NCI-H526 (cell line): ENCODE measurements at regions not wholly inside any gene's neighbourhood (a gene's known extent, or its start where the extent isn't known, plus 50 kb on each side); places are given as distances from the start of the nearest gene placed in this dataset.
A peak's percentile ranks its signal among the peaks of the same experiment; 100 is the strongest.

ENCODE experiments used
- DNase-seq, 2 experiments: peaks; one replicate each; lab custom pipeline; 2025; lab: John Stamatoyannopoulos, UW

DNA sequence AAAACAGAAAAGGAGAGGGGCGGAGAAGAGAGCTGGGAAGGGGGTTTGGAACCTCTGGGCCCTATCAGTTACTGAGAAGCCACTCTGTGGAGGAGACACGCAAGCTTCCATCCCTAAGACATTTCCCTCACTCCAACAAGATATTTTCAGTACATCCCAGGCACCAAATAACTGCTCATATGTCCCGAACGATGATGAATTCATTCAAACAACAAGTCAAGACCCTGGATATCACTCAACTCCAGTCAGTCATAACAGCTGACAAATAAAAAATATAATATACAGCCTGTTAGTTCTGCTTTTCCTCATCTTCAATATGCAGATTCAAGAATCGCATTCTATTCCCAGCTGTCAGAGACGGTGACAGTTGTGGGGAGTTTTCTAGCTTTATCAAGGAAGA, 104.0 kb upstream of the ZFHX3 start:
- DNase-seq = no peak

DNA sequence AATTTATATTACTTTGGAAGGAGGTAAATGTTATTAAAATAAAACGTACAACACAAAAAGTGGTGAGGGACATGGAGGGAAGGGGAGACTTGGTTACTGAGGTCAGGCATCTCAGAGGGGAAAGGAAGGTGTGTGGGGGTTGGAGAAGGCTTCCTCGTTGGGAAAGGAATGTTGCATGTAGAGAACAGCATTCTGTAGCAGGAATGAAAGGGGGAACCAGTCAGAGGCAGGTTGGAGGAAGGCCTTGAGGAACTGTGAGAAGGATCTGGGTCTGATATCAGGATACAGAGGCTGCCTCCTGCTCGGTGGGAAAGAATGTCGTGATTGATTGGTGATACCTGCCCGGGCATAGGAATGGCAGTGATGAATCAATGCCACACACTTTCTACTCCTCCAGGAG, 103.3 kb upstream of the ZFHX3 start:
- DNase-seq = no peak

DNA sequence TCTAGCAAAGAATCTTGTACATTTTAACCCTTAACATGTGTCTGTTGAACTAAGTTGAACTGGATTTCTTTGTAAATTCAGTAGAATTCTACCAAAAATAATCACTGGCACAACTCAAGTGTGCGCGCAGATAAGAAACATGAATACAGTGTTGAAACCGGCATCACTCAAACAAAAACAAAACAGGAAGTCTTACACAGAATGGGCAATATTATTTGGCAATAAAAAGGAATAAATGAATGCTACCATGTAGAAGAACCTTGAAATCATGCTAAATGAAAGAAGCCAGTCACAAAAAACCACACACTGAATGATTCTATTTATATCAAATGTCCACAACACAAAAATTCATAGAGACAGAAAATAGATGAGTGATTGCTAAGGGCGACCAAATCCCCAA, 102.9 kb upstream of the ZFHX3 start:
- DNase-seq = no peak

DNA sequence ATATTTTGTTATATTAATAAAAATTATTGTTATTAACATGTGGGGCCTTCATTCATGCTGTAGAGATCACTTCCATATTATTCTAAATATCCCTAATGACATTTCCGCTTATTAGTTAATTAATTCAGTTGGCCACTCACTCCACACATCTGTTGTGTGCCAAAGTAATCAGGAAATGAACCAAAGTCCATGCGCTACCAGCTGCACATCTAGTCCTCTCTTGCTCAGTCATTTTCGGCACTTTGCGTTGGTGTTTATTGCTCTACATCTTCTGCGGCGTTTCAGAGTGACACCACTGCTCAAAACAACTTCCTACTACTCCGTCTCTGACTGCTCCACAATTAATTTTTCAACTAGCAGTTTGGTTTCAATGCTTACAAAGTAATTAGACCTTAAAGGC, 101.4 kb upstream of the ZFHX3 start:
- no peak for DNase-seq

DNA sequence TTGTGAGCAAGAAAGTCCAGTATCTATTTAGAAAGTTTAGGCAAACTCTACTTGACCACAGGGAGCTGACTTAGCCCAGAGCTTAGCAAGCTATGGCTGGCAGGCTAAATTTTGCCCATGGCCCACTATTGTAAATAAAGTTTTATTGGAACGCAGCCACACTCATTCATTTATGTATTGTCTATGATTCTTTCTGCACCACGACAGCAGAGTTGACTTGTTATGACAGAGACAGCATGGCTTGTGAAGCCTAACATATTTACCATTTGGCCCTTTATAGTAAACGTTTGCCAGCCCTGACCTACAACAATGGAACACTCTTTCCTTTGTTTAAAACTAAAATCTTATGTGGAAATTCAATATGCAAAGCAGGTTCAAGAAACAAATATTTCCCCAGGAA, 100.0 kb upstream of the ZFHX3 start:
- DNase-seq = peak in 1 of 2 experiments; percentile 8

DNA sequence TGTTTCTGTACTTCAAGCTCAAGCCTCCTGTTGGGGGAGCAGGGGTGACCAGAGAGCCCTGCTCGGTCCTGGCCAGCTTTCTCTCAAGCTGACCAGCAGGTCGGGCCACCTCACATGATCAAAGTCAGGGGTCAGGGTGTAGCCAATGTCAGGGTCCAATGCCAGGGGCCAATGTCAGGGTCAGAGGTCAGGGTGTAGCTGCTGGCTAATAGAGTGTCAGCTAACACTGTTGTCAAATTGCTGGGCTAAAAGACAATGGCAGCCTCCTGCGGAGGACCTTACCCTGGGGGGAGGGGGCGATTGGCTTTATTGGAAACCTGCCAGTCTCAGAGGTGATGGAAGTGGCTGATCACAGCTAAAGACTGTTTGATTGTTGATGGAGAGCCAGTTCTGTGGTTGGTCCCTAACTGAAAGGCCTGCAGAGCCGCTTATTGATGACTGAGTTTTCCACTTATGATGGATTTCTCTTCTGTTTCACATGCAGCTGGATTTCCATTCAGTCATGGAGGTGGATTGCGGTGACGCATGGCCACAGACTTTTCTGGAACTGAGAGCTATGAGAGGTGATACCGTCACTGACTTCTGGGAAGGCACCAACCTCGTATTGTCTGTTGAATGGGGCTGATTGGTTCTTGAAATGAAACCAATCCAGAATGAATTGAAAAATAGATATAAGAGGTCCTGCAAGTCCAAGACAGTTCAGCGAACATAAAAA, 97.4 kb upstream of the ZFHX3 start:
- DNase-seq = no peak

DNA sequence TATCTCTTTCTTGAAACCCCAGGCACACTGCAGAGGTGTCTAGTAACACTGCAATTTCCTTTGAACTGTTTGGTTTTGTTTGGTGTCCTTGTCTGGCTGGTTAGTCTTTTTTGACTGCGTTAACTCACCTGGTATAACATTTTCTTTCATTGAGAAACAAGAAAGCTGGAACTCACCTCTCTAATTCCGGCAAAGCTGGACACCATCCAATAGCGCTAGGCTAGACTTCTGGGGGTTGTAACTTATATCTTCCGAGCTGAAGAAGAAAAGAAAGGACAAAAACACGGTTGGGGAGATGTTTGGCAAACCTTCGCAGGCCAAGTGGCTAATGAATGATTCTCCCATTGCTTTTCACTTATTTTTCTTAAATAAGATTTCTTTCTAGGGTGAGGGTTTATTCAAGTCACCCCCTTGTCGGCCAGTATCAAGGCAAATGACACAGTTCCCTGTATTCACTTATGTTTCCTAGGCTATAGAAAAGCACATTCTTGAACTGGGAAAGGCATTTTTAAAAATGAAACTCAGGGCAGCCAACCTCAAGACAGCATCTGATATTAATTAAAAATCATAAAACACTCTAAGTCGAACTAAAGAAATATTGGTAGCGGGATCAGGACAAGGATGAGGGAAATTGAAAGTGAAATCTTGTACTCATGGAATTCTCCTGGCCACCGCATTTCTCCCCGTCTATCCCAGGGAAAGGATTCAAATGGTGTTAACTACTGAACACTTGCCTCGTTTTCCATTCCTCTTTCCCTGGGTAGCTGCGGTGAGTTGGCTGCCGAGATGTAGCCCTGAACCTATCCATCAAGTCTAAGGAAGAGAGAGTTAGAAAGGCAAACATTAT, 95.9 kb upstream of the ZFHX3 start:
- no peak for DNase-seq

DNA sequence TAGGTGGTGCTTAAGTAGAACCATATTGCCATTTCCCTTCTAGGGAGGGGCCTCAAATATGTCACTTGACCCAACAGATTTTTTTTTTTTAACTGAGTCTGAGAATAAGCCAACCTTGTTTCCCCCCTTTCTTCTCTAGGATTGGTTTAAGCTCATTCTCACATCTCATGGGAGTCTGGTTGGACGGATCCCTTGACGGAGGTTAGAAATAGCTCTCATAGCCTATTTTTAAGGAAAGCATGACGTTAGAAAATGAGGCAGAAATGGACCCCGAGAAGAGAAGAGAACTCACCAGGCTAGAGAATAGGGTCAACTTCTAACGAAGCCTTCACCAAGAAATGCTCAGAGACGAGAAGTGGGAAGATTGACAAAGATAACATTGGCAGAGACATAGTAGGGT, 95.1 kb upstream of the ZFHX3 start:
- no peak for DNase-seq

DNA sequence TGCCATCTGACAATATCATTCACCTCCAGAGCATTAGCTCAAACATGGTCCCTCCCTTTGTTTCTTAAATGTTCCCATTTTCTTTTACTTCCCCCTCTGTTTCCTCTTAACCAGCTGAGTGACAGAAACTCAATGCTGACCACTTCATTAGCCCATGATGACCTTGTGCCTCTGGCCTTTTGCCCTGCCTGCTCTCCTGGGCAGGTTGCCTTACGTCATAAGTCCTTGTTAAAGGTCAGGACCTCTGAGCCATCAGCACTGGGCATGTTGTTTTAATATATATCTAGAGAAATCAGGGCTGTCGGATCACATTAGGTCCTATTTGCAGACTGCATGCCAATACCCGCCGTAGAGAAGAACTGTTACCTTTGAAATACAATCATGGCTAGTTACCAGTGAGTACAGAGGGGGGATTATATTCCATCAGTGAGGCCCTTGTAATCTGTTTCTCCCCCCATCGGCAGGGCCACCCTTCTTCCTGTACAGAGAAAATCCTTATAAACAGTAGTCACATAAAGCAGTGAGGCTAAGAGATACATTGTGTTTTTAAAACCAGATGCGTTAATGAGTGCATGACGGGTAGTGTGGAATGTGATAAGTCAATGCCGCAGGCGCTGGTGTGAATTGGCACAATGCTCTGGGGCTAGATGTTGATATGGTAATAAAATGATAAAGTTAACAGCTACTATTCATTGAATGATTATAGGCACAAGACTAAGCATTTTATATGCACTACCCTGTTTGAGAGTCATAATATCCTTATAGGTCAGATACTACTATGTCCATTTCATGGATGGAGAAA, 94.3 kb upstream of the ZFHX3 start:
- DNase-seq = no peak

DNA sequence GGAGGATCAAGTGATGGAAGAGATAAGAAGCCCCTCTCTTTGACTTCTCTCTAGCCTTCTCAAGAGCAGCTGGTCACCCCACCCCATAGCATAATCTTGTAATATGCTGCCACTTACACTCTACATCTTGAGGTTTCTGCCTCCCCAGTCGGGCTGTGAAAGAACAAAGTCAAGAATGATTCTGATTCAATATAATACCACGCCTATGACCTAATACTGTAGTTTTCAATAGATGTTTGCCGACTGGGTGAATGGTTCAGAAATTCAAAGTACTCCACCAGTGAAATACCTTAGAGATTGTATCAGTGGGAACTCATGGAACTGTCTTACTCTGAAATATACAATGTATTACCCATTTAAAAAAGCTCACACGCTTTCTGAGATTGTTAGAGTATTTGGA, 93.0 kb upstream of the ZFHX3 start:
- DNase-seq = no peak

DNA sequence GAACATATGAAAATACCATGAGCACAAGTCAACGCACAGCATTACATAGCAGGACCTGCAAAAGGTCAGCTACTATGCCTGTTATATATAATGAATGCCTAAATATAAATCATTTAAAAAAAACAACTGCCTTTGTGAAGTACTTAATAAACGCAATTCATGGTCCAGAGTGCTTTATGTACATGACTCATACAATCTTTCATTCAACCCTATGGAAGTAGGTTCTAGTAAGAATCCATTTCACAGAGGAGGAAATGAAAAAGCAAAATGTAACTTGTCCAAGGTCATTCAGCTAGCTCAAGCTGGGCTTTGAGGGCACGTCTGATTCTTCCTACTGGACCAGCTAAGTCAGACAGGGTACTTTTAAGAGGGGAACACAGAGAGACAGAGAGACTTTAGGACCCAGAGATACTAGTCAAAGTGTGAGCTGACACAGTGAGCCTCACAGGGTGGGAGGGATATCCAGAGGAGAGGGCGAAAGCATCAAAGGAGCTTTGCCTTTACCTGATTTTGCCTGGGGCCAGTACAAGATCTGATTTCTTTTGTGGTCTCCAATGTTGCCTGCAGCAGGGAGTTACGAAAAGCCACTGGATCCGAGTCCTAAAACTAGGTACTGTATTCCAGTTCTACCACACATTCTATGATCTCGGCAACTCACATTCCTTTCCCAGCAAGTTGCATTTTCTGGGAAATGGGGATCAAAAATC, 83.4 kb upstream of the ZFHX3 start:
- DNase-seq = no peak

DNA sequence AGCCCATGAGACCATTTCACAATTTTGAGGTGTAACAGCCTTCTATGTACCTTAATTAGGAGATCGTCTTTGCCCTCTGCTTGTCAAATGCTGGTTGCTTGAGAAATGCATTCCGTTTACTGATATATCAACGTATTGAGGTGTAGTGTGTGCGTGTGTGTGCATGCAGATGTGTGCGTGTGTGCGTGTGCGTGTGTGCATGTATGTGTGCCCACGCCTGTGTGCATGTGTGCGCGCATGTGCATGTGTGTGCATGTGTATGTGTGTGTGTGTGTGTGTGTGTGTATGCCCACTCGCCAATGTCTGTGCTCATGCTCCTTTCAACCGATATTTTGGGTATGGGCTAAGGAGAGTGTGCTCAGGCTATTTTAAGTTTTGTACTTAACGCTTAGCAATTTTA, 81.5 kb upstream of the ZFHX3 start:
- DNase-seq = no peak

DNA sequence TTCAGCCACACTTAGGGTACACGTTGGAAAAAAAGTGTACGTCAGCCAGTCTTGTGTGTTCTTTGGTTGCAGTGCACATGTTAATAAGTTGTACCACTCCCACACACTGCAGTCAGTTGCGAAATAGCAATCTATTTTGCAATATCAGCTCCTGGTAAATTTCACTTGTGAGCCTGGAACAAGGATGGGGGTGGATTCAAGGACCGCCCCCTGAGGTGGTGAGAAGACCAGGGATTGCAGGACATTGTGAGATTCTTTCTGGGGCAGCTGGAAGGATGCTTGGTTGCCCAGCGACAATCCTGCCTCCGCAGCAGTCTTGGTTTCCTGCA, 78.6 kb upstream of the ZFHX3 start:
- DNase-seq = no peak

DNA sequence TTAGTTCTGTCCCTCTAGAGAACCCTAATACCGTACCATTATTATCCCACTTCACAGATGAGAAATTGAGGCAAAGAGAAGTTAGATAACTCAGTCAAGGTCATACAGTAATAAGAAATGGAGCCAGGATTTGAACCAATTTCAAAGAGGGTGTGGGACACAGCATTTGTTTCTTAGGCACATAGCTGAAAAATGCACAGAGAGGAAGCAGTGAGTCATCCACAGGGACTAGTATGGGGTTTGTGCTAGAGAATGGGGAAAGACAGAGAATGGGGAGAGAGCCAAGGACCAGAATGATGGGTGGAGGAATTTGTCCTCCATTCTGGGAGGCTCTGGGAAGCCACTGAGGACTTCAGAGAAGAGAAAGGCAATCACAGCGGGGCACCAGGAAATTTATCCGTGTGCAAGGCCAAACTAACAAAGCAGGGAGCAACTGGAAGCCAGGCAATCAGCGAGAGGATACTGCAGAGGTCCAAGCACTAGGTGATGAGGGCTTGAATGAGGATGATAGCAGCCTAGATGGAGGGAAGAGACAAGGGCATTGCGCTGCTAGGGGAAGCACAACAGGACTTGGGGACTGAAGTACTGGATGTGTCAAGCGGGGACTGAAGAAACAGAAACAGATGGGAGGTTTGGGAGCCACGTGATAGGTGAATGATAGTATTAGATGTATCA, 78.1 kb upstream of the ZFHX3 start:
- no peak for DNase-seq

DNA sequence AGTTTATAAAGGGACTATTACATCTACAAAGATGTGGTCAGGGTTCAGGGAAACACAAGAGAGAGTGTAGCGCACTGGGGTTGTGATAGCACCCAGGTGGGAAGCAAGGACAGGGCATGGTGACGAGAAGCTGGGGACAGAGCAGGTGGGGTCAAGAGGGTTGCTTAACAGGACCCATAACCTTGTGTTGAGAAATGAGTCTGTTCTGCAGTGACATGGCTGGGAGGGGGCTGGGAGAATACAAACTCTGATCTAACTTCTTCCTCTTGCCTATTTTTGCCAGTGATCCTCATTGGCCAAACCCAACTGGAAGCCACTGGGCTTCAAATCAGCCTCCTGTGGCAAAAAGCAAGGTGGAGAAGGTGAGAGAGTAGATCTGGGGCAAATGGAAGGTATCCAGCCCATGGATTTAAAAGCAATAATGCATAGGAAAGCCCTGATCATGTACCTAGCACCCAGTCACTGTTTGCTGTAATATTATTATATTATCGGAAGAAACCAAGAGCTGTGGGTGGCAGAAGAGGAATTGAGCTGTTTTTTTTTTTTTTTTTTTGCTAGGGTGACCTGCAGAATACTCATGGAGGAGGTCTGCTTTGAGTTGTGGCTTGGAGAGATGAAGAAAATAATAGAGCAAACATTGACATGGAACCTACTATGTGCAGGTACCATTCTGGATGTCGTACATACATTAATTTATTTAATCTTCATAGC, 76.9 kb upstream of the ZFHX3 start:
- DNase-seq = no peak

DNA sequence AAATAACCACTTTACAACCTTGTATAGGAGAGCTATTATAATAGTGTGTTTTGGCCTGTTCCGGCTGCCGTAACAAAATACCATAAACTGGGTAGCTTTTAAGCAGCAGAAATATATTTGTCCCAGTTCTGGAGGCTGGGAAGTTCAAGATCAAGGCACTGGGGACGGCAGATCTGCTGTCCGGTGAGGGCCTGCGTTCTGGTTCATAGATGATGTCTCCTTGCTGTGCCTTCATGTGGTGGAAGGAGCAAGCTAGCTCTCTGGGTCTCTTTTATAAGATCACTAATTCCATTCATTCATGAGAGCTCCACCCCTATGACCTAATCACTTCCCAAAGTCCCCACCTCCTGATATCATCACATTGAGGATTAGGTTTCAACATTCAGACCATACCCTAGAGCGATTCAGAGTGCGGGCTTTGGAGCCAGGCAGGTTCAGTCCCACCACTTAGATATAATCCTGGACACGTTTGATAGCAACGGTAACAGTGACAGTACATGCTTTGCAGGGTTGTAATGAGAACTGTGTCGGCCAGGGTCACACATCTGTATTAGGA, 76.2 kb upstream of the ZFHX3 start:
- no peak for DNase-seq

DNA sequence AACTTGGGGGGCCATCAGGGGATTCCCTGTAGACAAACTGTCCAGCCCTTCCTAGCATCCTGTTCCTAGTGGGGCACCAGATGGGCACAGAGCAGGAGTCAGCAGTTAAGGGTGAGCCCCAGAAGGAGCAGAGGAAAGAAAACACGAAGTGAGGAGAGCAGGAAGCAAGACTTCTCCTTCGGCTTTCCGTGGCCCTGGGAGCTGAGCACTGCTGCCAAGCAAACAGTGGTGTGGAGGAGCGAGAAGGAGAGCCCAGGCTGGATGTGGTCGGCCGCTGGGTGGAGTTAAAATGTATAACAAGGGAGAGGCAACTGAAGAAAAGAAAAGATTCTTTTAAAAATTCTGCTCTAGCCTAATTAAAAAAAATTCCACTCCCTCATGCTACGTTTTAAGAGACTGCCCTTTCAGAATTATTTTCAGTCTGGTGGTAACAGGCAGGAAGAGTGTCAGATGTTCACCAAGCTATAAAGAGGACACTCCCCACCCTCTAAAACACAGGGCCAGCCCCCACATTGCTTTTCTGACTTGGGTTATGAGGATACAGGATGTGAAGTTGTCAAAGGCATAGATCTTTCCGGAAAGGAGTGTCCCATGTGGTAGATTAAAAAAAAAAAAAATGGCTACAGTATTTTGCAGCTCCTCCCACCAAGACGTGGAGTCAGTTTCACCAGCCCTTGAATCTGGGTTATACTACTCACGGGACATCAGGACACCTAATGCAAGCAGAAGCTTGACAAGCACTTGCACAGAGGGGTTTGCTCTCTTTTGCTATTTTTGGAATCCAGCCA, 74.9 kb upstream of the ZFHX3 start:
- DNase-seq = no peak

DNA sequence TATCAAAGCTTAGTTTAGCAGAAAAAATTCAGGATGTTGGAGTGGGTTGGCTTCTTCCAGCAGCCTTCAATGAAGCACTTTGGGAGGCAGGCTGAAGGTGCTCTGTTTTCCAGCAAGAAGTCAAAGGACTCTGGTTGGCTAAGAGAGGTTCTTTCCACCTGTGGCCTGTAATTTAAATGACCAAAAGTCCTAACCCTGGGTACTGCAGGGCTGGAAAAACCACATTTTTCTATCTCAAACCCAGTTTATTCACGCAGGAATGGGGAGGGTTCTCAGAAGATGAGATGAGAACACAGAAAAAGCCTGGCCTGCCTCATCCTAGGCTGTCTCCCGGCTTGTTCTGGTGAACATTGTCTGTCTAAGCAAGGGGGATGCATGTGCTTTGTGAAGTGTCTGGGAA, 68.6 kb upstream of the ZFHX3 start:
- no peak for DNase-seq

DNA sequence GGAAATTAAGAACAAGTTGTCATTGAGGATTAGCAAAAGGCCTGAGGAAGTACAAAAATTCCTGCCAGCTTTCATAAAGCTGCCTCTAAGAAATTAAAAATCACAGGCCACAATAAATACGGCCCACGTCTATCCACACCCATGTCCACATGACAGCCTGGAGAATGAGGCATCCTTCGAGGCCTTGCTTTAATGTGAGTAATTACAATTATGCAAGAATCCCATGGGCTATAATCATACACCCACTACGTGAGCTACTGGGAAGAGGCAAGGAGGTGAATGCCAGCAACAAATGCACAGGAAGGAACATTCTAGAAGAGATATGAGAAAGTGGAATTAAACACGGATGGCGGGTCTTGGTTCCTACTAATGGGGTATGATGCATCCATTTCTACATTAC, 65.4 kb upstream of the ZFHX3 start:
- no peak for DNase-seq
